Smooth muscle cell (in vitro differentiated cells): ENCODE measurements at regions not wholly inside any gene's neighbourhood (a gene's known extent, or its start where the extent isn't known, plus 50 kb on each side); places are given as distances from the start of the nearest gene placed in this dataset.

Source experiments
- DNase-seq: peaks from one replicate; lab custom pipeline; 2025; ENCODE audit not compliant: unreplicated experiment; lab: John Stamatoyannopoulos, UW
- H2AFZ ChIP-seq: fragments of 200-600 bp; sonication (generic); 2 replicates; pipeline ENCODE4 v1.6.0; 2016; ENCODE audit warnings: antibody characterized with exemption, low read depth, mild to moderate bottlenecking
- H3F3A ChIP-seq: fragments of 200-600 bp; sonication (generic); 2 replicates; pipeline ENCODE4 v1.6.0; 2017; ENCODE audit warnings: antibody characterized with exemption, low read depth
- H3K27ac ChIP-seq: fragments of 200-600 bp; sonication (generic); 2 replicates; pipeline ENCODE4 v1.5.1; 2016; ENCODE audit warnings: low read depth, mild to moderate bottlenecking
- H3K27me3 ChIP-seq: fragments of 200-600 bp; sonication (generic); 2 replicates; pipeline ENCODE4 v1.6.1; 2016; ENCODE audit warnings: low read depth, mild to moderate bottlenecking
- H3K36me3 ChIP-seq: fragments of 200-600 bp; sonication (generic); 2 replicates; pipeline ENCODE4 v1.5.1; 2016; ENCODE audit warnings: low read depth
- H3K4me1 ChIP-seq: fragments of 200-600 bp; sonication (generic); 2 replicates; pipeline ENCODE4 v1.5.1; 2016; ENCODE audit warnings: low read depth
- H3K4me2 ChIP-seq: fragments of 200-600 bp; sonication (generic); 2 replicates; pipeline ENCODE4 v1.6.0; 2016; ENCODE audit warnings: mild to moderate bottlenecking
- H3K4me3 ChIP-seq: fragments of 200-600 bp; sonication (generic); 2 replicates; pipeline ENCODE4 v1.5.1; 2016; ENCODE audit warnings: mild to moderate bottlenecking
- H3K79me2 ChIP-seq: fragments of 200-600 bp; sonication (generic); 2 replicates; pipeline ENCODE4 v1.6.0; 2016; ENCODE audit warnings: low read depth, mild to moderate bottlenecking
- H3K9ac ChIP-seq: fragments of 200-600 bp; sonication (generic); 2 replicates; pipeline ENCODE4 v1.6.0; 2016; ENCODE audit warnings: low read depth
- H3K9me3 ChIP-seq: fragments of 200-600 bp; sonication (generic); replicated peaks from 2 replicates; pipeline ENCODE4 v1.5.1; 2016; ENCODE audit warnings: low read depth
- H4K20me1 ChIP-seq: fragments of 200-600 bp; sonication (generic); 2 replicates; pipeline ENCODE4 v1.6.0; 2016; ENCODE audit warnings: low read depth
- CTCF ChIP-seq: fragments of 200-600 bp; sonication (generic); IDR thresholded peaks from 2 replicates; pipeline ENCODE4 v1.5.1; 2017; ENCODE audit warnings: borderline replicate concordance, mild to moderate bottlenecking, antibody characterized with exemption; ENCODE audit not compliant: insufficient read depth, poor library complexity, severe bottlenecking
- WGBS: methylation state at CpG from one replicate; pipeline ENCODE4 v1.1.7; 2016; ENCODE audit warnings: low lambda C conversion rate; 5-methylcytosine and 5-hydroxymethylcytosine counted together

GRCh38 chr9:120065151-120065550, 514.8 kb downstream of the CDK5RAP2 start:
- Histone ChIP-seq H4K20me1 (no peaks in the 10 kb centered on the region), H3K9me3 (no peaks in the 10 kb centered on the region), H3K4me3 (no peak overlapping the region), H2AFZ (no peak overlapping the region), H3K79me2 (no peaks in the 10 kb centered on the region), H3F3A (no peaks in the 10 kb centered on the region), H3K4me1 (no peaks in the 10 kb centered on the region), H3K27me3 (peaks cover 5% of the 10 kb centered on the region), H3K9ac (no peak overlapping the region), H3K4me2 (no peak overlapping the region), H3K36me3 (no peaks in the 10 kb centered on the region), H3K27ac (no peak overlapping the region)
- WGBS, result 69% methylated on average over 4 of the region's 4 CpGs
- no peak for TF ChIP-seq CTCF
- DNase-seq, result no peak

DNA sequence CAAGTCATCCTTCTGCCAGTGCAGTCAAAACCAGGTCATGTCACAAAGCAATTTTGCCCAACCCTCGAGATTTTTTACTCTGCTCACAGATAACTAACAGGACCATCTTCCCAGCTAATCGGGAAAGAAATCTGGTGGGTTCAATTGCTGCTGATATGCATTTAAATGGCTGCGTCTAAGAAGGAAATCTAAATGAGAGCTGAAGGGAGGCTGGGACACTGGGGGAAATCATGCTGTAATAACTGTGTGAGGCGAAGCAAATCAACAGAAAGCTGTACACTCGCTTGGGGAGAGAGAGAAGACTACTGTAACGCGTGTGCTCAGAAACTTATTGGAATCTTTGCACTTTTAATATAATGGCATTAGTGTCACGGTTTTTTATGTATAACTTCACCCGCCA, 535.0 kb downstream of the CDK5RAP2 start:
- Histone ChIP-seq H3K9me3 (no peaks in the 10 kb centered on the region), H3F3A (no peaks in the 10 kb centered on the region), H4K20me1 (no peaks in the 10 kb centered on the region), H3K27ac (no peak overlapping the region), H3K4me3 (no peak overlapping the region), H2AFZ (no peak overlapping the region), H3K36me3 (no peaks in the 10 kb centered on the region), H3K27me3 (peaks cover 22% of the 10 kb centered on the region), H3K4me1 (no peaks in the 10 kb centered on the region), H3K4me2 (no peak overlapping the region), H3K9ac (no peak overlapping the region), H3K79me2 (no peaks in the 10 kb centered on the region)
- no peak for DNase-seq
- WGBS, result 84% methylated on average over 9 of the region's 9 CpGs
- TF ChIP-seq CTCF, result no peak

GRCh38 chr9:120043448-120043847, 536.5 kb downstream of the CDK5RAP2 start:
- Histone ChIP-seq H3K4me1 (no peaks in the 10 kb centered on the region), H3K27ac (no peak overlapping the region), H4K20me1 (no peaks in the 10 kb centered on the region), H3F3A (no peaks in the 10 kb centered on the region), H3K9ac (no peak overlapping the region), H3K36me3 (no peaks in the 10 kb centered on the region), H3K27me3 (peaks cover 31% of the 10 kb centered on the region), H2AFZ (no peak overlapping the region), H3K9me3 (no peaks in the 10 kb centered on the region), H3K4me2 (no peak overlapping the region), H3K4me3 (no peak overlapping the region), H3K79me2 (no peaks in the 10 kb centered on the region)
- no peak for TF ChIP-seq CTCF
- DNase-seq, result no peak
- 85% methylated on average over 7 of the region's 7 CpGs for WGBS

- Histone ChIP-seq H2AFZ (no peak overlapping the region), H3K79me2 (no peaks in the 10 kb centered on the region), H3K27me3 (peaks cover 36% of the 10 kb centered on the region), H3F3A (no peaks in the 10 kb centered on the region), H3K27ac (no peak overlapping the region), H3K4me2 (no peak overlapping the region), H3K9me3 (no peaks in the 10 kb centered on the region), H3K36me3 (no peaks in the 10 kb centered on the region), H3K4me1 (peaks cover 7% of the 10 kb centered on the region), H3K4me3 (no peak overlapping the region), H4K20me1 (no peaks in the 10 kb centered on the region), H3K9ac (no peak overlapping the region)
- TF ChIP-seq CTCF, result no peak
- 58% methylated on average over 4 of the region's 4 CpGs for WGBS
- no peak for DNase-seq
Measured at GRCh38 chr9:120040896-120041295, 539.1 kb downstream of the CDK5RAP2 start.
